EL (cell line): ENCODE measurements at regions not wholly inside any gene's neighbourhood (a gene's known extent, or its start where the extent isn't known, plus 50 kb on each side); places are given as distances from the start of the nearest gene placed in this dataset.

Experiments used
- DNase-seq: peaks from one replicate; pipeline ENCODE4 v3.0.0-alpha.2; 2016

- DNase-seq, result no peak
Measured at GRCh38 chr15:53462651-53463050, 296.8 kb downstream of the WDR72 start.

- DNase-seq, result no peak
Measured at GRCh38 chr15:53461677-53462076, 297.8 kb downstream of the WDR72 start.

GRCh38 chr15:53458736-53459135, 300.7 kb downstream of the WDR72 start:
- no peak for DNase-seq

- DNase-seq, result no peak
Measured at GRCh38 chr15:53457479-53457878, 302.0 kb downstream of the WDR72 start.

GRCh38 chr15:53454843-53455721, 304.4 kb downstream of the WDR72 start:
- no peak for DNase-seq

- DNase-seq, result no peak
Measured at GRCh38 chr15:53454535-53454842, 305.0 kb downstream of the WDR72 start.

GRCh38 chr15:53453253-53454105, 306.0 kb downstream of the WDR72 start:
- no peak for DNase-seq

GRCh38 chr15:53448232-53449015, 311.0 kb downstream of the WDR72 start:
- no peak for DNase-seq

GRCh38 chr15:53447742-53448141, 311.7 kb downstream of the WDR72 start:
- DNase-seq, result no peak

- DNase-seq, result no peak
Measured at GRCh38 chr15:53447053-53447574, 312.3 kb downstream of the WDR72 start.

- no peak for DNase-seq
Measured at GRCh38 chr15:53446376-53446775, 313.1 kb downstream of the WDR72 start.

GRCh38 chr15:53445531-53445930, 313.9 kb downstream of the WDR72 start:
- no peak for DNase-seq

- no peak for DNase-seq
Measured at GRCh38 chr15:53437985-53438841, 321.2 kb downstream of the WDR72 start.

GRCh38 chr15:53437366-53437765, 322.1 kb downstream of the WDR72 start:
- DNase-seq, result no peak

GRCh38 chr15:53434174-53434678, 325.2 kb downstream of the WDR72 start:
- DNase-seq, result no peak

- no peak for DNase-seq
Measured at GRCh38 chr15:53416219-53416940, 343.1 kb downstream of the WDR72 start.

- no peak for DNase-seq
Measured at GRCh38 chr15:53414167-53414566, 345.3 kb downstream of the WDR72 start.

- DNase-seq, result no peak
Measured at GRCh38 chr15:53412542-53412941, 346.9 kb downstream of the WDR72 start.

- DNase-seq, result no peak
Measured at GRCh38 chr15:53404930-53405493, 354.5 kb downstream of the WDR72 start.

- DNase-seq, result no peak
Measured at GRCh38 chr15:53401503-53401902, 358.0 kb downstream of the WDR72 start.

GRCh38 chr15:53400986-53401385, 358.5 kb downstream of the WDR72 start:
- DNase-seq, result no peak
